ACC112 (cell line): ENCODE measurements at regions not wholly inside any gene's neighbourhood (a gene's known extent, or its start where the extent isn't known, plus 50 kb on each side); places are given as distances from the start of the nearest gene placed in this dataset.

Source experiments
- H2AFZ ChIP-seq: fragments of 200-600 bp; sonication (generic); one replicate; pipeline ENCODE4 v1.6.0; 2017; ENCODE audit warnings: antibody characterized with exemption, low read length; ENCODE audit not compliant: unreplicated experiment
- H3K27ac ChIP-seq: fragments of 200-600 bp; sonication (generic); 2 replicates; pipeline ENCODE4 v1.5.1; 2014; ENCODE audit warnings: low read depth, mild to moderate bottlenecking, antibody characterized with exemption, low read length, moderate library complexity
- H3K27me3 ChIP-seq: fragments of 200-600 bp; sonication (generic); 2 replicates; pipeline ENCODE4 v1.6.1; 2014; ENCODE audit warnings: mild to moderate bottlenecking, antibody characterized with exemption, low read length, moderate library complexity, mixed read lengths; ENCODE audit not compliant: insufficient read depth
- H3K36me3 ChIP-seq: fragments of 200-600 bp; sonication (generic); 2 replicates; pipeline ENCODE4 v1.6.1; 2016; ENCODE audit warnings: mild to moderate bottlenecking, antibody characterized with exemption, low read length, moderate library complexity, mixed read lengths; ENCODE audit not compliant: insufficient read depth
- H3K4me1 ChIP-seq: fragments of 200-600 bp; sonication (generic); one replicate; pipeline ENCODE4 v1.6.1; 2016; ENCODE audit warnings: low read length, mixed read lengths; ENCODE audit not compliant: insufficient read depth, unreplicated experiment, control insufficient read depth
- H3K4me3 ChIP-seq: fragments of 200-600 bp; sonication (generic); 2 replicates; pipeline ENCODE4 v1.5.1; 2014; ENCODE audit warnings: mild to moderate bottlenecking, low read depth, low read length
- H3K79me2 ChIP-seq: fragments of 200-600 bp; sonication (generic); one replicate; pipeline ENCODE4 v1.6.0; 2016; ENCODE audit warnings: low read length; ENCODE audit not compliant: control insufficient read depth, unreplicated experiment, insufficient read depth

DNA sequence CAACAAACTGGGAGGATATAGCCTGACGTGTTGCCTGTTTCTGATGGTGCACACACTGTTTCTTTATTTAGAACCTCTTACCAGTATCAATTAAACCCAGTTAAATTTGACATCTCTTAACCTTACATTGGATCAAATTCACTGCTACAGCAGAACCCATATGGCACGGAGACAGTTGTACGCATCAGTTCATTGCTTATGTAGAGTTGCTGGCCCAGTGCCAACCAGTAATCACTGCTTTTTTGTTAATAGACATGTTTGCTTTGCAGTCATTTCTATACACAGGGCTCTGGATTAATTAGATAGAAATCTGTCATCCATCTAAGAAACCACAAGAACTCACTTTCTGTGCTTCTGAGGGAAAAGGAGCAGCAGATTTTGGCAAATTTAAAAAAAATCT, 154.0 kb downstream of the RWDD3 start:
- Histone ChIP-seq H3K4me1 (no peaks in the 10 kb centered on the region), H3K36me3 (no peaks in the 10 kb centered on the region), H3K27me3 (no peaks in the 10 kb centered on the region), H2AFZ (no peak overlapping the region), H3K4me3 (no peak overlapping the region), H3K79me2 (no peaks in the 10 kb centered on the region), H3K27ac (no peak overlapping the region)

- no peaks in the 10 kb centered on the region for H3K27me3 ChIP-seq
- H2AFZ ChIP-seq, result no peak overlapping the region
- no peaks in the 10 kb centered on the region for H3K36me3 ChIP-seq
- no peak overlapping the region for H3K4me3 ChIP-seq
- no peak overlapping the region for H3K27ac ChIP-seq
- H3K4me1 ChIP-seq, result no peaks in the 10 kb centered on the region
- H3K79me2 ChIP-seq, result no peaks in the 10 kb centered on the region
Observed at GRCh38 chr1:95393434-95393833, 159.4 kb downstream of the RWDD3 start.

- no peaks in the 10 kb centered on the region for H3K4me1 ChIP-seq
- H3K79me2 ChIP-seq, result no peaks in the 10 kb centered on the region
- no peak overlapping the region for H2AFZ ChIP-seq
- no peaks in the 10 kb centered on the region for H3K27me3 ChIP-seq
- no peak overlapping the region for H3K4me3 ChIP-seq
- no peak overlapping the region for H3K27ac ChIP-seq
- no peaks in the 10 kb centered on the region for H3K36me3 ChIP-seq
Observed at GRCh38 chr1:95396557-95396956, 162.5 kb downstream of the RWDD3 start.

DNA sequence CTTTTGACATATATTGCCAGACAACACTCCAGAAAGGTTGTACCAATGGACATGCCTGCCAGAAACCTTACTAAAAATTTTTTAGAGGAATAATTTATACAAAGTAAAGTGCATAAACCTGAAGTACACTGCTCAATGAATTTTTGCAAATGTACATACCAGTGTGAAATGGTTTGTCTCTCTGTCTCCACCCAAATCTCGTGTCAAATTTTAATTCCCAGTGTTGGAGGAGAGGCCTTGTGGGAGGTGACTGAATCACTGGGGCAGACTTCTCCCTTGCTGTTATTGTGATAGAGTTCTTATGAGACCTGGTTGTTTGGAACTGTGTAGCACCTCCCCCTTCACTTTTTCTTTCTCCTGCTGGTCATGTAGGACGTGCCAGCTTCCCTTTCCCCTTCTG, 168.8 kb downstream of the RWDD3 start:
- H3K27me3 ChIP-seq, result peaks cover 4% of the 10 kb centered on the region; the same call in 1 of the 2 replicates
- no peak overlapping the region for H3K4me3 ChIP-seq
- H2AFZ ChIP-seq, result no peak overlapping the region
- no peaks in the 10 kb centered on the region for H3K4me1 ChIP-seq
- no peaks in the 10 kb centered on the region for H3K36me3 ChIP-seq
- H3K79me2 ChIP-seq, result no peaks in the 10 kb centered on the region
- H3K27ac ChIP-seq, result no peak overlapping the region

DNA sequence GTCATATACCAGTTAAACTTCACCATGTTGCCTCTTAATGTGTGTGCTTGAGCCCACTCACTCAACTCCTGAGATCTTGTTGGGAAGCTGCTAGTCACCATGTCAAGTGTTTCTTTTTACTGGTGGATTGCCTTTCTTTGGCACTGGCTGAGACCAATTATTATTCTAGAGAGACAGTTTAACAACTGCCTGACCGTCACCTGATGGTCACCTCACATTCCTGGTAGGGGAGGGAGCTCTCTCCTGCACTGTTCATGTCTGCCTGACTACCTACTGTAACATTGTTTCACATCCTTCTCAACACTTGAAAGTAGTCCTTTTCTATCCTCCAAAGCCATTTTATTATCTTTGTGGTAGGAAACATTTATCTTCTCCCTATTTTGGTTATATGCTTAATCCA, 172.3 kb downstream of the RWDD3 start:
- H3K36me3 ChIP-seq, result no peaks in the 10 kb centered on the region

GRCh38 chr1:95407131-95407885, 173.3 kb downstream of the RWDD3 start:
- Histone ChIP-seq H3K36me3 (no peaks in the 10 kb centered on the region), H3K79me2 (no peaks in the 10 kb centered on the region), H2AFZ (no peak overlapping the region), H3K27ac (no peak overlapping the region), H3K27me3 (peaks cover 14% of the 10 kb centered on the region; the same call in 1 of the 2 replicates), H3K4me1 (no peaks in the 10 kb centered on the region), H3K4me3 (no peak overlapping the region)

More for the DNA sequence above, 172.3 kb downstream of the RWDD3 start:
- no peaks in the 10 kb centered on the region for H3K79me2 ChIP-seq
- H3K4me1 ChIP-seq, result no peaks in the 10 kb centered on the region
- H2AFZ ChIP-seq, result no peak overlapping the region
- peaks cover 14% of the 10 kb centered on the region; the same call in 1 of the 2 replicates for H3K27me3 ChIP-seq
- H3K27ac ChIP-seq, result no peak overlapping the region
- H3K4me3 ChIP-seq, result no peak overlapping the region

GRCh38 chr1:95407886-95408291, 173.9 kb downstream of the RWDD3 start:
- Histone ChIP-seq H3K36me3 (no peaks in the 10 kb centered on the region), H3K27me3 (peaks cover 14% of the 10 kb centered on the region; the same call in 1 of the 2 replicates), H3K79me2 (no peaks in the 10 kb centered on the region), H3K4me3 (no peak overlapping the region), H2AFZ (no peak overlapping the region), H3K27ac (no peak overlapping the region), H3K4me1 (no peaks in the 10 kb centered on the region)

- Histone ChIP-seq H3K4me3 (no peak overlapping the region), H3K79me2 (no peaks in the 10 kb centered on the region), H2AFZ (no peak overlapping the region), H3K27me3 (peaks cover 14% of the 10 kb centered on the region; the same call in 1 of the 2 replicates), H3K36me3 (no peaks in the 10 kb centered on the region), H3K27ac (no peak overlapping the region), H3K4me1 (no peaks in the 10 kb centered on the region)
Observed at GRCh38 chr1:95408507-95409136, 174.6 kb downstream of the RWDD3 start.

DNA sequence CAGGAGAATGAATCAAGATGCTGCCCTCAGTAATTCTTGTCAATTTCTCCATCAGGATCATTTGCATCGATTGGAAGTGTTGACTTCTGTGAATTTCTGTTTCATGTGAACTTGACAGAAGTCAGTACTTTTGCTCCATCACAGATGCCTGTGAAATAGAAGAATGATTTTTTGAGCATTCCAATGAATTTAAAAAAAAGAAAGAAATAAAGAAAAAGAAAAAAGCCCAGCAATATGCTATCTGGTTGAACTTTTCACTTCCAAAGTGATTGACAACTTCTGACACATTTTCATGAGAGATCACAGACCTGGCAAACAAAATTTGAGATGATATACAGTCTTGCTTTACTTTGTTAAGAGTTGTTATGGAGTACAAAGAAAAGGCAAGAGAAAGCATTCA, 175.3 kb downstream of the RWDD3 start:
- no peak overlapping the region for H3K4me3 ChIP-seq
- no peaks in the 10 kb centered on the region for H3K36me3 ChIP-seq
- peaks cover 14% of the 10 kb centered on the region; the same call in 1 of the 2 replicates for H3K27me3 ChIP-seq
- no peaks in the 10 kb centered on the region for H3K4me1 ChIP-seq
- no peaks in the 10 kb centered on the region for H3K79me2 ChIP-seq
- no peak overlapping the region for H3K27ac ChIP-seq
- H2AFZ ChIP-seq, result no peak overlapping the region

DNA sequence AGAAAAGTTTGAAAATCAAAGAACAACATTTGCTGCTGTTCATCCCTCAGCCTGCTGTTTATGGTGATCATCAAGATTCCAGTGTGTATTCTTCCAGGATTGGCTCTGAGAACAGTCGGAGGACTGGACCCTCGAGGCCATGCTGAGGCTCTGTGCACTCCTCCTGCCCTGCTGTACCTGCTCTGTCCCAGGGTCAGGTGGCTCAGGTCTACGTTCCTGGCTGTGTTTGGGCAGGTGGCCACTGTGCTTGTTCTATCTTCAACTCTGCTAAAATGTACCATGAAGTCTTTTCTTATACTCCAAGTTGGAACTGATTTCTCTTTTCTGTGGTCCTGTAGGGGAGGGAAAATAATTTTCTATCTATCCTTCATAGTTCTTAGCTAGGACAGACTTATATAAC, 175.9 kb downstream of the RWDD3 start:
- Histone ChIP-seq H3K79me2 (no peaks in the 10 kb centered on the region), H3K27ac (no peak overlapping the region), H3K4me3 (no peak overlapping the region), H2AFZ (no peak overlapping the region), H3K36me3 (no peaks in the 10 kb centered on the region), H3K4me1 (no peaks in the 10 kb centered on the region), H3K27me3 (peaks cover 14% of the 10 kb centered on the region; the same call in 1 of the 2 replicates)

- Histone ChIP-seq H3K27me3 (peaks cover 4% of the 10 kb centered on the region; the same call in 1 of the 2 replicates), H3K4me1 (no peaks in the 10 kb centered on the region), H3K36me3 (no peaks in the 10 kb centered on the region), H3K27ac (no peak overlapping the region), H3K79me2 (no peaks in the 10 kb centered on the region), H3K4me3 (no peak overlapping the region), H2AFZ (no peak overlapping the region)
Observed at GRCh38 chr1:95415146-95415545, 181.1 kb downstream of the RWDD3 start.
